ENCODE measurements at regions not wholly inside any gene's neighbourhood (a gene's known extent, or its start where the extent isn't known, plus 50 kb on each side); places are given as distances from the start of the nearest gene placed in this dataset.
"Not testable (repeated sequence)": the region's sequence is repeated elsewhere in the genome, so short reads cannot be mapped to it uniquely, and the experiment has no call there.

- DNase-seq (ENCODE audit: extremely low read depth in 1 of 2, low read depth in 1 of 2) = no peak
These were observed 865.3 kb downstream of the TBC1D22A start for GRCh38 chr22:47627556-47628253.

GRCh38 chr22:47626428-47627390 lies 864.3 kb downstream of the TBC1D22A start:
- DNase-seq (ENCODE audit: extremely low read depth in 1 of 2, low read depth in 1 of 2) = no peak

GRCh38 chr22:47625531-47626427 lies 863.3 kb downstream of the TBC1D22A start:
- DNase-seq (ENCODE audit: extremely low read depth in 1 of 2, low read depth in 1 of 2) = no peak

- DNase-seq (ENCODE audit: extremely low read depth in 1 of 2, low read depth in 1 of 2) = no peak
These were observed 862.5 kb downstream of the TBC1D22A start for GRCh38 chr22:47625013-47625385.

- DNase-seq (ENCODE audit: extremely low read depth in 1 of 2, low read depth in 1 of 2) = no peak
These were observed 862.0 kb downstream of the TBC1D22A start for GRCh38 chr22:47624252-47625012.

GRCh38 chr22:47623763-47624148 lies 861.3 kb downstream of the TBC1D22A start:
- no peak for DNase-seq (ENCODE audit: extremely low read depth in 1 of 2, low read depth in 1 of 2)

DNA sequence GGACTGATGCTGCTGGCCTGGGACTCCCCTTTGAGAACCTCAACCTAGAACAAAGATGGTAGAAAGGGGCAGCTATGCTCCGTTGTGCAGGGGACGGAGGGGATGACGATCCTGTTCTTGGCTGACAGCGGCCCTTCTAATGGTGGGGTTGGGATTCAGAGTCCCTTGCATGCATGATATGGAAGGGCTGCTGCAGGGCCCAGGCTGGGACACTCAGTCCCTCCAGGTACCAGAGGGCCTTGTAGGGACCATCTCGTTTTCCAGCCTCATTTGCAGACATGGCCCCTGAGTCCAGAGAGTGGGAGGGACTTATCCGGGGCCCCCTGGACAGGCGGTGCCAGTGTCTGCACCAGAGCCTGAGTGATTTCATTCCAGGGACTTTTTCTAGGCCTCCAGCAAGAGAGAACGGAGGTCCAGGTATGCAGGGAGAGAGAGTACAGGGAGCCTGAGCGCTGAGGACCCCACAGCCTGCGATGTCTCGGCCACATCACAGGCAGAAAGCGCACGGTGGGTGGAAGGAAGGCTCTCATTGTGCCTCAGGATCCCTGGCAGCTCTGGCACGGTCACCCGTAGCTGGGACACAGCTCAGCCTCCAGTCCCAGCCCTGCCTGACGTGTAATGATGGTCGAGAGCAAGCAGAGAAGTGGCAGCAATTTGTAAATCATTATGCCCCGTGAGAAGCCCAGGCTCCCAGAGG lies 860.8 kb downstream of the TBC1D22A start:
- DNase-seq (ENCODE audit: extremely low read depth in 1 of 2, low read depth in 1 of 2) = no peak

DNA sequence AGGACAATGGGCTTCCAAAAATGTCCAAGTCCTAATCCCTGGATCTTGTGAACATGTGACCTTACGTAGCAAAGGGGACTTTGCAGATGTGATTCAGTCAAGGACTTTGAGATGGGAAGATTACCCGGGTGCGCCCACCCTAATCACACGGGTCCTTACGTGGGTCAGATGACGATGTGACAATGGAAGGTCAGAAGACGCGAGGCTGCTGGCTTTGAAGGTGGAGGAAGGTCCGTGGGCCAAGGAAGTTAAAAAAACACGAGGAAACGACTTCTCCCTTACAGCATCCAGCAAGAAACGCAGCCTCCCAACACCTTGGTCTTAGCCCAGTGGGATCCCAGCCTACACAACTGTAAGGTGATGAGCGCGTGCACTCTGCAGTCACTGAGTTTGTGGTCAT lies 860.1 kb downstream of the TBC1D22A start:
- no peak for DNase-seq (ENCODE audit: extremely low read depth in 1 of 2, low read depth in 1 of 2)

DNA sequence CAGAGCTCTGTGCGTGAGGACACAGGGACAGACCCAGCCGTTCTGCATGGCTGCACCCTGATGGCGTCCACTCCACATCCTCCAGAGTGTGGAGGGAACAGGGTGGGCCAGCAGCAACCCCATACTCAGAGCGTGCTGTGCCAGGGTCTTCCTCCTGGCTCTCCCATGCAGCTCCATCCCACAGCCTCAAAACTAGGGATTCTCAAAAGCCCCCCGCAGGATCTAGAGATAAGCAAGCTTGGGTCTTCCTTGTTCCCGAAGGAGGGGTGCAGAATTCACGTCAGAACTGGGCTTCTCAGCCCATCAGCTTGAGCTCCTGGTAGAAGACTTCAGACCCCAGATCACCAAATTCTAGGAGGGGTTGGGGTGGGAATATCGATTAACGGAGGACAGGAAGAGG lies 858.8 kb downstream of the TBC1D22A start:
- no peak for DNase-seq (ENCODE audit: extremely low read depth in 1 of 2, low read depth in 1 of 2)

- no peak for DNase-seq (ENCODE audit: extremely low read depth in 1 of 2, low read depth in 1 of 2)
These were observed 857.9 kb downstream of the TBC1D22A start for GRCh38 chr22:47620391-47620790.

GRCh38 chr22:47619631-47620030 lies 857.2 kb downstream of the TBC1D22A start:
- no peak for DNase-seq (ENCODE audit: extremely low read depth in 1 of 2, low read depth in 1 of 2)

GRCh38 chr22:47618180-47619010 lies 855.9 kb downstream of the TBC1D22A start:
- no peak for DNase-seq (ENCODE audit: extremely low read depth in 1 of 2, low read depth in 1 of 2)

DNA sequence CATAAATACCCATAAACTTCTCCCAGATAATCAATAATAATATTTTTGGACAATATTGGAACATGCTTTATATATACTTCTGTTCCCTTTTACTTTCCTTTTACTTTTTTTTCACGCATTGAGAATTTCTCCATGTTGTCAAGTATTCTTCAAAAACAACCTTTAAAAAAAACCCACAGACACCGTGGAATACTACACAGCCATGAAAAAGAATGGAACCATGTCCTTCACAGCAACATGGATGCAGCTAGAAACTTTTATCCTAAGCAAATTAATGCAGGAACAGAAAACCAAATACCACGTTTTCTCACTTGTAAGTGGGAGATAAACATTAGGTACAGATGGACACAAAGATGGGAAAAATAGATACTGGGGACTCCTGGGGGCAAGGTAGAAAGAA lies 854.7 kb downstream of the TBC1D22A start:
- DNase-seq (ENCODE audit: extremely low read depth in 1 of 2, low read depth in 1 of 2) = no peak

DNA sequence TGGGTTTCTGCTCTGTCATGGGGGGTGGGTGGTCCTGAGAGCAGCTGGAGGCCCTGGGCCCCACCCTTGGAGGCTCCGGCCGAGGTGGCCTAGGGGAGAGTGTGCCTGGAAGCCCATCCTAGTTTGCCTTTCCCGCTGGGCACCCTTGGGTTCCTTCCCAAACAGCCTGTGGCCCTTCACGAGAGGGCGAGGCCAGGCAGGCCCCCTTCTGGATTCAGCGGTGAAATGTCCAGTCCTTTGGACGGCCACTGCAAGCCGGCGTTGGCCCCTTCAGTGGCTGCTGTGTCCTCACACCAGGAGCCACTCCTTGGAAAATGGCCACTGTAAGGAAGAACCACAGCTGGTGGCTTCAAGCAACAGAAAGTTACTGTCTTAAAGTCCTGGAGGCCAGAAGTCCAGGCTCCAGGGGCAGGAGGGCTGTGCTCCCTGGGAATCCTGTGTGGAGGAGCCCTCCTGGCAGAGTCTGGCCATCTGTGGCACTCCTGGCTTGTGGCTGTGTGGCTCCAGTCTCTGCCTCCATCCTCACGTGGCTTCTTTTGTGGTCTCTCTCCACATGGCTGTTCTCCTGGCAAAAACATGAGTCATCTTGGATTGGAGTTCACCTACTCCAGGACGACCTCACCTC lies 854.1 kb downstream of the TBC1D22A start:
- DNase-seq (ENCODE audit: extremely low read depth in 1 of 2, low read depth in 1 of 2) = no peak

DNA sequence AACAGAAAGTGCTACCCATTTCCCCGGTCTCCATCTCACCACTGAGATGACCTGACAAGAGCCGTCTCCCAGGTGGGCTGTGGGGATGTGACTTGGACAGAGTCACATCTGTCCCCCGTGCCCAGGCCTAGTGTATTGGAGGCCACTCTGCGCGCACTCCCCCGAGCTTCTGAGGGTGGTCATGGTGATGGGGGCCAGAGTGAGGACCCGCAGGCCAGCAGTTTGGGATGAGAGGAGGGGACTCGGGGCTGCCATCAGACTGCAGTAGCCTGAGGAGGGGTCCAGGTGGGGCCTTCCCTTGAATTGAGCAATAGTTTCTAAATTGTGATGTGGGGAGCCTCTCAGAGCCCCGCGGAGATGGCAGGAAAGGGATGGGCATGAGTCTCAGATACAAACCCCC lies 852.6 kb downstream of the TBC1D22A start:
- DNase-seq (ENCODE audit: extremely low read depth in 1 of 2, low read depth in 1 of 2) = no peak

GRCh38 chr22:47613606-47614350 lies 851.3 kb downstream of the TBC1D22A start:
- DNase-seq (ENCODE audit: extremely low read depth in 1 of 2, low read depth in 1 of 2) = no peak

DNA sequence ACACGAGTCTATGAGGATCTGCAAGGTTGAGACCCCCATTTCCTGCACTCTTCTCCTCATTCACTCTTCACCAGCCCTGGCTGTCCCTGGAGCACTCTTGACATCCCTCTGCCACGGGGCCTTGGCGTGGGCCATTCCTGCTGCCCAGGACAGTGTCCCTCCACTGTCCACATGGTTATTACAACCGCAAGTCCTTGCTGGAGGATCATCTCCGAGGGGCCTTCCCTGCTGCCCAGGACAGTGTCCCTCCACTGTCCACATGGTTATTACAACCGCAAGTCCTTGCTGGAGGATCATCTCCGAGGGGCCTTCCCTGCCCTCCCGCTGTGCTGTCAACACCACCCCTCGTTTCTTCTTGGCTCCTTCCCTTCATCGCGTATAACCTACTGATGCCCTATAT lies 850.7 kb downstream of the TBC1D22A start:
- not testable (repeated sequence) for DNase-seq (ENCODE audit: extremely low read depth in 1 of 2, low read depth in 1 of 2)
